Stromal cell of bone marrow (primary cell): ENCODE measurements at regions not wholly inside any gene's neighbourhood (a gene's known extent, or its start where the extent isn't known, plus 50 kb on each side); places are given as distances from the start of the nearest gene placed in this dataset.
"Not testable (repeated sequence)": the region's sequence is repeated elsewhere in the genome, so short reads cannot be mapped to it uniquely, and the experiment has no call there.

ENCODE experiments used
- DNase-seq: peaks from one replicate; pipeline ENCODE4 v3.0.0-alpha.2; 2012; ENCODE audit warnings: low read depth

DNA sequence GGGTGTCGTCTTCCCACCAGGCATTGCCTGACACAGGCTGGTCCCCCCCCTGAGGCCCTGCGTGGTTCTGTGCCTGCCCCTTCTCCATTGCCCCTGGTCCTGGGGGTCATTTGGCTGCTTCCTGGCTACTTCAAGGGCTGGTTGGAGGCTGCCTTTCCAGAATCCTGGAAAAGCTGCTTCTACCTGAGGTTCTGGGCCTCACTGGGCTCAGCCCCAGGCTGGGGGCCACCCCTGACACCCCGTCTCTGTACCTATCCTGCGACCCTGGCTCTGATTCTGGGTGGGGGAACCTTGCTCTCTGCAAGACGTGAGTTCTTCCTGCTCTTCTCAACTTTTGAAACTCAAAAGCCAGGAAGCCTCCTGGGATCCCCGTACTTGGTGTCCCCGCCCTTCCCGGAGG, 149.3 kb upstream of the PTPN1 start:
- DNase-seq = no peak

DNA sequence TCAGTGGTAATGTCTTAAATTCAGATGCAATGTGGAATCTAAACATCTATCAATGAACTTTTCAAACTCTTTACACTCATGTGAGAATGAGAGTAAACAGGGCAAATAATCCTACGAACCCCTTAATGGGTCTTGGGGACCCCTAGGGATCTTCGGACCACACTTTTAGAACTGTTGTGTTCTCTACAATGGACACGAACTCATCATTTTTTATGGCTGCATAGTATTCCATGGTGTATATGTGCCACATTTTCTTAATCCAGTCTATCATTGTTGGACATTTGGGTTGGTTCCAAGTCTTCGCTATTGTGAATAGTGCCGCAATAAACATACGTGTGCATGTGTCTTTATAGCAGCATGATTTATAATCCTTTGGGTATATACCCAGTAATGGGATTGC, 148.0 kb upstream of the PTPN1 start:
- DNase-seq = not testable (repeated sequence)

DNA sequence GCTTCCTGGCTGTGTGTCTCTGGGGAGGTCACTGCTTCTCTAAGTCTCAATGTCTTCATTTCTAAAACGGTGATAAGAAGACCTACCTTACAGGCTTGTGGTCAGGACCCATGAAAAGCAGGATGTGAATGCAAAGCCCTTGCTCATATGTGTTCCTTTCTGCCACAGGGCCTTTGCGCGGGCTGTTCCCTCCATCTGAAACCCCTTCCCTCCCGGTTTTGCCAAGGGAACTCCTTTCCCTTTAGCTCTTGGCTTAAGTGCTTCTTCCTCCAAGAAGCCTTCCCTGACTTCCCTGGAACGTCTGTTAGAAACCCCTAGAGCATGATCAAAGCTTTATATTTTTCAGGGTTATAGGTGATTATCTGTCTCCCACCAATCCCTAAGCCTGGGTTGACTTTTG, 147.2 kb upstream of the PTPN1 start:
- DNase-seq = no peak

DNA sequence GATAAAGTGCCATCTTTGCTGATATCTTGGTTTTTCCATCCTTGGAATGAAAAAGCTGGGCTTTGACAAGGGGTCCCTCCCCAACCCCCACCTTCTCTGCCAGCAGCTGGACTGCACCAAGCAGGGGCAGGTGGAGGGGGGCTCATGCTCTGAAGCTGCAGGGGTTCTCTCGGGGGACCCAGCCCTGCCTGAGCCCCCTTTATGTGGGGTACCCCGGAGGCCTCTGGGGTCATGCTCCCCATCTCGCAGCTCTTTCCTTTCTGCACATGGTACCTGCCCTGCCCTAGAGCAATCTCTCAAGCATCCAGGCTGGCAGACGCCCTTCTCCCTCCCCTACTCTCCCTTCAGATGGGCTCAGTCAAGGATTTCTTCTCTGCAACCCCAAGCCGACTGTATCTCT, 146.7 kb upstream of the PTPN1 start:
- no peak for DNase-seq

DNA sequence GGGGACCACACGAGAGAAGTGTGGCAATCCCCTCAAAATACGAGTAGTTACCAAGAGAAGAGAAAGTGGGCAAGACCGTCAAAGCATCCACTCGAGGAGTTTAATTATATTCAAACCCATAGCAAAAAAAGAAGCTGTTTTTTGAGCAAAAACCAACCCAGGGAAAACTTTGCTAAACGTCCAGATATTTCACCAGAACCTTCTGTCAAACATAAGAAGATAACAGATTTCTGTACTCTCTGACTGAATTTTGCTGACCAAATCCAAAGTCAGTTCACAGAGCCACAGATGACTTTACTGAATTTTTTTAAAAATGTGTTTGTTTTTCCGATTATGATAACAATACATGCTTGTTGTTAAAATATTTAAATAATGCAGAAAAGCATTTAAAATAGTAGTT, 145.6 kb upstream of the PTPN1 start:
- no peak for DNase-seq

DNA sequence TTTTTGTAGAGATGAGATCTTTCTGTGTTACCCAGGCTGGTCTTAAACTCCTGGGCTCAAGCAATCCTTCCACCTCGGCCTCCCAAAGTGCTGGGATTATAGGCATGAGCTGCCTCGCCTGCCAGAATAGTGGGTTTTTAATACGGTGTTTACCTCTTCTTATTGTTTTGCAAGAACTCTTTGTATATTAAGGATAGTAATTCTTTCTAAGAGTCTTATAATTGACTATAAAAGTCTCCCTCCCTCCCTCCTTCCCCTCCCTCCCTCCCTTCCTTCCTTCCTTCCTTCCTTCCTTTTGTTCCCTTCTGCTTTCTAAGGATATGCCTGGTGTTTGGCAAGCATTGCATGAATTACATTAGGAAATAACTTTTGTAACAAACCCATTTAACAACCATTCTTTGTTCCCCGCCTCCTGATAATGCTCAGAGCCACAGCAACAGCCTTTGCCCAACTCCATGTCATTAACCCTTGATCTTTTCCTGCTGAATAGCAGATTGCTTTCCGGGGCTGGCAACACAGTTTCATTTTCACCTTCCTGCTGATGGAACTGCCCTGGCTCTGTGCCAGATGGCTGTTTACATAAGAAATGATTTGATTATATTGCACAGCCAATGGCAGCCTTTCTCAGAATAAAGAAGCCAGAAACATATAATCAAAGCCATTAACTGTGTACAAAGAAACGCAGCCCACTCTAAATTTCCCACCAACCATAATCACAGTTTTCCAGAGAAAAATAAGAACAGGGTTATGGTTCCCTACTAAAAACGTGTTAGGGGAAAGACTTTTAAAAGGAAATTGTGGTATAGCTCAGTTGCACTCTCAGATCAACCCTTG, 143.7 kb upstream of the PTPN1 start:
- no peak for DNase-seq

DNA sequence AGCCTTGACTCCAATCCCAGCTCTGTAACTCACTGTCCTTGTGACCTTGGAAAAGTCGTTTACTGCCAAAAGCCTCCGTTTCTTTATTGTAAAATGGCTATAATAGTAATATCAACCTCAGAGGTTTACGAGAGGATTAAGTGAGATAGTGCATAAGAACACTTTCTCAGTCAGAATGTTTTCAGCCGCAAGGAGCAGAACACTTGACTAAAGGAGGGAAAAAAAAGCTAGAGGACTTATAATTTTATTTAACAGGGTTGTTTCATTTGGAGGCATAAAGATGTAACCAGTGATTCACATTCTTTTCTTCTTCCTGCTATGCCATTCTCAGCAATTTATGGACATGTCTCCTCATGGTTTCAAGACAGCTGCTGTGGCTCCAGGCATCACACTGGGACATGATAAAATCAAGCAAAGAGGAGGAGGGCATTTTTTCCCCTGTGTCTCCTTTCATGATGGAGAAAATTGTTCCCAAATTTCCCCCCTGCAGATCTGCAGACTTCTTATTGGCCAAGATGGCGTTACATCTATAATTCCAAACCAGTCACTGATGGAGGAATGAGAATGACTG, 143.0 kb upstream of the PTPN1 start:
- no peak for DNase-seq

DNA sequence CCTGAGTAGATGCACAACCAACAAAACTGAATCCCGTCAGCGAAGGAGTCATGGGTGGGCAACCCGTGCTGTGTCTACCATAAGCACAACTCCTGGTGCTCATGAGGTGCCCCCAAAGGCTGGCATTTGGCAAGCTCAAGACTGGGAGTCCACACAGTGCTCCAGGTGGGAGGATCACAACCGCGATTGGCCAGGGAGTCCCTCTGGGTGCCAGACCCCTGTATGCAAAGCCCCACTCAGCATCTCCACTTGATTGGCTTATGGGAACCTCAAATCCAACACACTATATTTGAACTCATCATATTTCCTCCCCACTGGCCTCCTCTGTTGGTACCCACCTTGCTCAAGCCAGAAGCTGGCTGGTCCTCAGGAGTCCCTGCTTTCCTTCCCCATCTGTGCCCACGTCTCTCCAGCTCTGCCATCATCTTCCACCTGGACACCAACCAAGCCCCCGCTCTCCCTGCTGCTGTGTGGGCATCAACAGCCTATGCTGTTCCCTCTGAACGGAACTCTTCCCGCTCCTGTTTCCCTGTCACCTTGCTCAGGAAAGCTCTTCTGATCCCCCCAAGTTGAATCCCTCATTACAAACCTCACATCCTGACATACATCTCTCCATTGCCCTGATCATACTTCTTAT, 142.3 kb upstream of the PTPN1 start:
- DNase-seq = no peak

DNA sequence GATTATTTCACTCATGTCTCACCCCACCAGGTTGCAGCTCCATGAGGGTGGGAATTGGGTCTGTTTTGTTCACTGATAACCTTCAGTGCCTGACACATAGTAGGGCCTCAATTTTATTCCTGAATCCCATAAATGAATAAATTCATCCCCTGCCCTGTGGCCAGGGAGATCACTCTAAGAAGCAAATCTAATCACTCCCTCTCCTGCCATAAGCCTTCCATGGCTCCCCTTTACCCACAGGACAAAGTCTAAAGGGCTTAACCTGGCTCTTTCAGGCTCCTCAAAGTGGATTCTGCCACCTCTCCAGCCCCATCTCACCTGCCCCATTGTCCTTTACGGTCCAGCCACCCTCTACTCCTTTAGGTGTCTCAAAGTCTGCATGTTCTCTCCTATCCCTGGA, 141.8 kb upstream of the PTPN1 start:
- no peak for DNase-seq

DNA sequence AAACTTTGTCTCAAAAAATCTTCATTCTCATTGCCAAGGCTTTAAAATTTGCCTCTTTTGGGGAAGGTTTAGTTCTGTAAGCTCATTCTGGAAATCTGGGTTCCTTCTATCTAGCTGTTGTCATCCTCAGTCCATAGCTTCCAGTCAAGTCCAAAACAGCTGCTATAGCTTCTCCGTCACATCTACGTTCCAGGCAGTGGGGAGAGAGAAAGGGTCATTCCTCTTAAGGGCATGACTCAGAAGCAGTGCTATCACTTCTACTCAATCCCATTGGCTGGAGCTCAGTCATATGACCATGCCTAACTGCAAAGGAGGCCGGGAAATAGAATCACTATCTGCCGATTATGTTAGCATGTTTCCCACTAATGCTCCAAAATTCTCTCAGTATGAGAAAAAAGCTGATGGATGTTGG, 141.4 kb upstream of the PTPN1 start:
- DNase-seq = no peak

DNA sequence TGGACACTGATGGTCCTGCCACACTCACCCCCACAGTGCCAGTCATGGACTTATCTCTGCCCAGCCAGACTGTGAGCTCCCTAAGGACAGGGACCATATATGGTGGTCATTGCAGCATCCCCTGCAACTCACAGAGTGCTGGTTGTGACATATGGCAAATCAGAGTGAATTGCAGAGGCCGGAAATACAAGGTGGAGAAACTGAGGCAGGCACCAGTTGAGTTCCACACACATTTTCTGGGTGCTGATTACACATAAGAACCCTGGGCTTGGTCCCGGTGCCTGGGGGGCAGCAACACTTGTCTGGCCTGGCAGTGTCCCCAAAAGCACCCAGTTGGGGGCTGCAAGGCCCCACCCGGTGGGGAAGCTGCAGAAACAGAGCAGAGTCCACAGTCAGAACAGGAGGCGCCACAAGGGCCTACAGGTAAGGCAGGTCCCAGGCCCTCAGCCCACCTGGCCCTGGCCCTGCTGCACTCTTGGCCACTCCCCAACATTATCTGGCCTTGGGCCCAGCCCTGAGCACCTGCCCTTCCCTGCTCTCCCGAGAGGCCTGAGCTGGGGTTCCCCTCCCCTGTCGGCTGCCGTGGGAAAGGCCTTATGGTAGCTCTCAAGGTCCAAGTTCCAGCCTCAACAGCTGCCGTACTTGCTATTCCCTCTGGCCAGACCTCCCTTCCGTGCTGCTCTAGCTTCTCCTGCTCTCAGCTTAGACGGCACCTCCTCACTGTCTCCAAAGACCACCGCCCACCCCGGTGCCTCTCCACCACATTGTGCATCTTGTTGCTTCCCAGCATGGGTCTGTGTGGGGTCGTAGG, 140.8 kb upstream of the PTPN1 start:
- DNase-seq = no peak

DNA sequence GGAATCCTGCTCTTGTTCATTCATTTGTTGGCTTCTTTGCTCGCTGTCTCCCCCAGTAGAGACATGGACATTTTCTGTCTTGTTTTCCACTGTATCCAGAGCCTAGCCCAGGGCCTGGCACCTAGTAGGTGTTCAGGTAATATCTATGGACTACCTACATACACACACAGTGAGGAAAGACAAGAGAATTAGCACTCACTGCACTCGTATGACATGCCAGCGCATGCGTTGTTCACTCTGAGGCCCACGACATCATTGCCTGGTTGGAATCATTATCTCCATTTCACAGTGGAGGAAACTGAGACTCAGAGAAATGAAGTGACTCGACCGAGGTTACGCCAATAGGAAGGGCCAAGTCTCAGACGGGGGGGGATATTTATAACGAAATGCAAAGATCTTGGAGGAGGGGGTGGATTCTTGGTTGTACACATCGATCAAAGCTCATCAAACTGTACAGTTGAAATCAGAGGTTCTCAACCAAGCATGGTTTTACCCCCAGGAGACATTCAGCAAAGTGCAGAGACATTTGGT, 140.1 kb upstream of the PTPN1 start:
- no peak for DNase-seq

DNA sequence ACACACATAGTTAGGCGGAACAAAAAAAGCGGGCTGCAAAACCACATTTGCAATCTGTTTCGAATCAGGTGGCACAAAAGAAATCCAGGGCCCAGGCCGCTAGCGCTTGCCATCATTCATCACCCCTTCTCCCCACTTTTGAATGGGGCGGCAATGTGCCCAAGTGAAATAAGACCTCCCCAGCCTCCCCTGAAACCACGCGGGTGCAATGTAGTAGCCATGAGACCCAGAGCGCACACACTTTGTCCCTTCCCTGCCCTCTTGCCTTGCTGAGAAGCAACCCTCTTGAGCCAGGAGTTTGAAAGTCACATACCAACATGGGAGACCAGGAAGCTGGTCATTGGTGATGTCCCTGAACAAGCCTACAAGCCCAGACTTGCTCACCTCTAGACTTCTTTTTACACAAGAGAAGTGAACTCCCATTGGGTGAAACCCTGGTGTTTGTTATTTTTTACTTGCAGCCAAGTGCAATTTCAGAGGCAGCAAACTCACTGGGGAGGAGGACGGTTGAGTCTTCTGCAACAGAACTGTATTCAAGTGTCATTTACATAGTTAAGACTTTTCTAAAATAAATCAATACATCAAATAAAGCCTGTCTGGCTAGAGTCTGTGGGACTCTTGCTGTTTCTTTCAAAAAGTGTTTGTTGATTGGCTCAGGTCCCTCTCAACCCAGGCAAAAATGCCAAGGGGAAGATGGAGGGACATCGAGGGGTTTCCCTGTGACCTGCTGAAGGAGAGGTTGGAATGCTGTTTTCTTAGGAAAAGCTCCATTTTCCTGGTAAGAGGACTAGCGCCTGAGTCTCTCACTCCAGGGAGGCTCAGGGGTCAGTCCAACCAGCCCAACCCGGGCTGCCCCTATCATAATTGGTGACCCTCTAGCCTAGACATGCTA, 138.1 kb upstream of the PTPN1 start:
- no peak for DNase-seq

DNA sequence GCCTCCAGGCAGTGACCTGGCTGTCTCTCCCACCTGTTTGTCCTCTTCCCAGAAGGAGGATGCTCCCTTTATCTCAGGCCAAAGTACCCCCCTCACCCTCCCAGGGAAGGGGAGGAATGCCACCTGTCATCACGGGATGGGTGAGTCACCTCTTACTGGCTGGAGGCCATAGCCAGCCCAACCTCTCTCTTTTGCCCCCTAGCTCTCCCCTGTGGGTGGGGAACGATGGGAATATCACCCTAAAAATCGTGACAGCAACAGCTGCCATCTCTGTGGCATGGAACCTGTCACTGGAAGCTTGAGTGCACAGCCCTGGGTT, 137.5 kb upstream of the PTPN1 start:
- DNase-seq = no peak

DNA sequence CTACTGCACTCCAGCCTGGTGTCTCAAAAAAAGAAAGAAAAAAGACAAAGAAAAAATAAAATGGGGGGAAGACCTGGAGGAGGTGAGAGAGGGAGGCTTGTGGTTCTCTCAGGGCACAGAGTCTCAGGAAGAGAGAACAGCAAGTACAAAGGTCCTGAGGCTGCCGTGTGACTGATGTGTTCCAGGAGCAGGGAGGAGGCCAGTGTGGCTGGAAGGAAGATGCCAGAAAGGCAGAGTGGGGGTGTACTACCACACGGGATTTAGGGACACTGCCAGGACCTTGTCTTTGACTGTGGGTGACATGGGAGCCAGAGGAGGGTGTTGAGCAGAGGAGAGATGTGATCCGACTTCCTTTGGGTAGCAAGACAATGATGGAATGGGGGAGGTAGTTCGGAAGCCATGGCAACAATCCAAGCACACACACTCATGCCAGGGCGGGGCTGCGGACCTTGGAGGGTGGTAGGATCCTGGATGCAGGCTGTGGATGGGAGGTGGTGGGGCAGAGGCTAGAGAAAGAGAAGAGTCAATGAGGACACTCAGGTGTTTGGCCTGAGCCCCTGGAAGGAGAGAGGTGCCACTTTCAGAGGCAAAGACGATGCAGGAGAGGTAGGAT, 136.4 kb upstream of the PTPN1 start:
- DNase-seq = no peak

DNA sequence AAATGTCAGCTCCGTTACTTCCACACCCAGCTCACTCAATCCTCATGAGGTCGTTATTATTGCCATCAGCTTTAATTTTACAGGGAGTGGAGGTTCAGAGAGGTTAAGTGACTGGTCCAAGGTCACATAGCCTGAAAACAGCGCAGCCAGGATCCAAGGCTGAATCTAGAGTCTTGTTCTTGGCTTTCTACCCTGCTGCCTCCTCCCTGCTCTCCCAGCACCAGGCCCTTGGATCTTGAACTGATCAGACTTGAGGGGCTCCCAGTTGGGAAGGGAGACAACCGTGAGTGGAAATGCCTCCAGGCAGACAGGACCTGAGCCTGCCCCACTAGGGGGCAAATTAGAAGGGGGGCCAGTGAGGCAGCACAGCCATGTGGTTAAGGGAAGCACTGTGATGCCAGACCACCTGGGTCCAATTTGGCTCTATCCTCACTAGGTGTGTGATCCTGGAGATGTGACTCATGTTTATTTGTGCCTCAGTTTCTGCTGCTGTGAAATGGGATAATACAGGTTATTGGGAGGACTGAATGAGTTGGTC, 135.6 kb upstream of the PTPN1 start:
- DNase-seq = no peak

DNA sequence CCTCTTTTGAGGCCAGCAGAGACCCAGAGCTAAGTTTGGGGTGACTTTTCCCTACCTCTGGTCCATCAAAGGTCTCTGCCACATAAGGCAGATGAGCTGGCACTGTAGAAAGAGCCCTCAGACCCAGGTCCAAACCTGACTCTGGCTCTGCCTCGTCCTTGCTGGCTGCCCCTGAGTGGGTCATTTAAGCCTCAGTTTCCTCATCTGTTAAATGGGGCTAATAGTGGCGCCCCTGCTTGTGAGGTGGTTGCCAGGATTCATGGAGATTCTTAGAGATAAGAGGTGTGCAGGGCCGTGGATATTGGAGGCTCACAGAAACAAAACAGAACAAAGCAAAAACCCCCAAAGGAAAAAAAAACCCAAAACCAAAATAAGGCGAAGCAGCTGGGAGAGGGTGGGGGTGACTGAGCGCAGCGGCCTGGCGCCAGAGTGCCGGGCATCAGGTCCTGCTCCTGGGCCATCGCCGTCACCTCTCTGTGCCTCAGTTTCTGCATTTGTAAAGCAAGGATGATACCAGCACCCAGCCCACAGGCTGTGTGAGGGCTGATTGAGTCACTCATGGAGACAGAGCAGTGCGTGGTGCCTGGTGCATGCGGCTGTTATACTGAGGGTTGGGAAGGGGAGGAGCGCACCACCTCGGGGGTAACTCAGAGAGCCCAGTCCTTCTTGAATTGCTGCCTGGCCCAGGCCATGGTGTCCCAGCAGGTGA, 133.8 kb upstream of the PTPN1 start:
- no peak for DNase-seq

DNA sequence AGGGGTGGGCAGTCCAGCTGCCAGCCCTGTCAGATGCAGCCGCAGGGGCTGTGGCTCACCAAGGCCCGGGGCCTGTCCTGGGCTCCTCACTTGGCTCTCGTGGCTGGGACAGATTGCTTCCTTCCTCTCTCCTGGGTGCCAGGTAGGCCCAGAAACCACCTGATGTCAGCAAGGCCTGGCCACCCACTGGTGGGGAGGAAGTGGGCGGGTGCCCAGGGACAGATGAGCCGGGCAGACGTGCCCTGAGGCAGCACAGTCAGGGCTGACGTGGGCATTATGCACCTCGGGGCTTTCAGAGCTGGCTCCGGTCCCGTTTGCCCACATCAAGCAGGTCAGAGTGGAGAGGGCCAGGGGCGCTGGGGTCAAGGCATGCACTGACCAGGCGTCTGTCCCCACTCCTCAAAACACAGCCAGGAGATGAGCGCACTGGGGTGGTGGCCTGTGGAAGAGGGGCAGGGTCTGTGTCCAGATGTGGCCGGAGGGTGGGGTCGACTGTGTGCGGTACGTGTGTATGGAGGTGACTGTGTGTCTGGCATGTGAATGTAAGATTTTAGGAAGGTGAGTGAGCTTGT, 133.2 kb upstream of the PTPN1 start:
- DNase-seq = no peak

DNA sequence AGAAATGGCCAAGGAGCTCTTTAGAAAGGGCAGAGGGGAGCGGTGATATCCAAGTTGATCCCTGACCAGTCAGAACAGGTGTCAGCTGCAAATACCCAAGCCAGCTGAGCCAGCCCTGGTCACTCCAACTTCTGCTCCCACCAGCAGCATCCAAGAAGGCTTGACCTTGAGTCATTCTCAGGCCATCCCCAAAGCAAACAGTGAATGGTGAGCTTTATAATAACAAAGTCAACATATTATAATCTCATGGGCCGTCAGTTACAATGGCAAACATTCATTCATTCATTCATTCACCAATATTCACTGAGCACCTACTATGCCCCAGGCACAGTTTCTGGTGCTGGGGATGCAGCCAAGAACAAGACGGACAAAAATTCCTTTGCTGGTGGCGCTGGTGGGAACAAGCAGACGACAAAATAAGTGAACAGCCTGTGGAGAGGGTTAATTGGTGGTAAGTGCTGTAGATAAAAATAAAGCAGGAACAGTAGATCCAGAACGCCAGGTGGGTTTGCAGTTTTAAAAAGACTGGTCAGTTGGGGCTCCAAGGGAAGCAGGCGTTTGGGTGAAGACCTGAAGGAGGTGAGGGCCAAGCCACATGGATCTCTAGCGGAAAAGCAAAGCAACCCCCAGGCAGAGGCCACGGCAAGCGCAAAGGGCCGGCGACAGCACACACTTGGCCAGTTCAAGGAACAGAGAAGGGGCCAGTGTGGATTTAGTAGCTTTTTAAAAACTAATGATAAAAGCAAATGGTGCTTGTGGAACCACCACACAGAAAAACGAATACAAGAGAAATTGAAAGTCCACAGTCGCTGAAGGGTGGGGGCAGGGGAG, 131.8 kb upstream of the PTPN1 start:
- no peak for DNase-seq
